Left lung (tissue), 4 donors: ENCODE measurements at regions not wholly inside any gene's neighbourhood (a gene's known extent, or its start where the extent isn't known, plus 50 kb on each side); places are given as distances from the start of the nearest gene placed in this dataset.

ENCODE experiments used
- ATAC-seq: fragments of 200-7000 bp; cut with Tn5 transposase; one replicate; pipeline ENCODE4 v1.9.1; 2020; ENCODE audit warnings: moderate library complexity
- DNase-seq, 4 donors: peaks; one replicate each; pipeline ENCODE4 v3.0.0-alpha.2; 2013 to 2020
- H3K27ac ChIP-seq, 2 donors: fragments of 200-600 bp; sonication (generic) in 1 of 2; one replicate each; pipeline versions ENCODE4 v1.5.0 to v1.8.0; 2020 to 2021
- H3K27me3 ChIP-seq, 2 donors: fragments of 200-600 bp; sonication (generic) in 1 of 2; one replicate each; pipeline versions ENCODE4 v1.5.0 to v1.8.0; 2020 to 2021
- H3K36me3 ChIP-seq, 2 donors: fragments of 200-600 bp; sonication (generic) in 1 of 2; one replicate each; pipeline versions ENCODE4 v1.5.0 to v1.8.0; 2020 to 2021
- H3K4me1 ChIP-seq, 2 donors: fragments of 200-600 bp; one replicate each; pipeline ENCODE4 v1.8.0; 2021
- H3K4me3 ChIP-seq, 2 donors: fragments of 200-600 bp; sonication (generic) in 1 of 2; one replicate each; pipeline versions ENCODE4 v1.5.0 to v1.8.0; 2020 to 2021; ENCODE audit warnings: mild to moderate bottlenecking in 1 of 2
- H3K9me3 ChIP-seq, 2 donors: fragments of 200-600 bp; sonication (generic) in 1 of 2; one replicate each; pipeline versions ENCODE4 v1.5.0 to v1.8.0; 2020 to 2021
- CTCF ChIP-seq, 2 donors: fragments of 200-600 bp; sonication (generic) in 1 of 2; IDR thresholded peaks; one replicate each; pipeline versions ENCODE4 v1.5.0 to v1.8.0; 2021; ENCODE audit warnings: antibody characterized with exemption in 2 of 2
- intact Hi-C, 2 donors: fragments of 100-400 bp; cut with DNase I; formaldehyde crosslinking; loops; one replicate each; pipeline versions ENCODE4 v1.11.2 to v1.14.2; 2022
- donor health status: DM: no; HTN: yes; CAD: no.
- donor health status: DM: no; HTN: no; CAD: no.

GRCh38 chr15:29569533-29570092 is 252.7 kb downstream of the TJP1 start:
- Histone ChIP-seq H3K9me3 (no peaks in the 10 kb centered on the region), H3K27me3 (peaks cover 27 to 68% of the 10 kb centered on the region in 2 donors), H3K36me3 (no peaks in the 10 kb centered on the region), H3K4me3 (peak overlapping the region; percentile 36 to 45), H3K4me1 (peaks cover 0 to 13% of the 10 kb centered on the region in 2 donors), H3K27ac (no peak overlapping the region)
- TF ChIP-seq CTCF (IDR thresholded peaks at IDR 0.05), result no peak
- intact Hi-C loops, result no loop called here
- DNase-seq (peak in 1 of 4 donors; percentile 7), ATAC-seq (no peak)

GRCh38 chr15:29568840-29569532 is 253.3 kb downstream of the TJP1 start:
- no peak for TF ChIP-seq CTCF (IDR thresholded peaks at IDR 0.05)
- DNase-seq, result peak in 1 of 4 donors; percentile 50
- intact Hi-C loops, result no loop called here
- Histone ChIP-seq H3K4me3 (no peak overlapping the region), H3K27ac (no peak overlapping the region), H3K4me1 (peaks cover 0 to 13% of the 10 kb centered on the region in 2 donors), H3K36me3 (no peaks in the 10 kb centered on the region), H3K9me3 (no peaks in the 10 kb centered on the region), H3K27me3 (peaks cover 27 to 65% of the 10 kb centered on the region in 2 donors)
- peak; percentile 89 for ATAC-seq

GRCh38 chr15:29567336-29567735 is 254.9 kb downstream of the TJP1 start:
- Histone ChIP-seq H3K9me3 (peaks cover 0 to 9% of the 10 kb centered on the region in 2 donors), H3K27me3 (peaks cover 26 to 49% of the 10 kb centered on the region in 2 donors), H3K36me3 (no peaks in the 10 kb centered on the region), H3K27ac (no peak overlapping the region), H3K4me3 (no peak overlapping the region), H3K4me1 (peaks cover 0 to 13% of the 10 kb centered on the region in 2 donors)
- intact Hi-C loops, result no loop called here
- ATAC-seq (no peak), DNase-seq (no peak)
- TF ChIP-seq CTCF (IDR thresholded peaks at IDR 0.05), result no peak

GRCh38 chr15:29566914-29567313 is 255.4 kb downstream of the TJP1 start:
- TF ChIP-seq CTCF (IDR thresholded peaks at IDR 0.05), result no peak

GRCh38 chr15:29563112-29563511 is 259.2 kb downstream of the TJP1 start:
- ATAC-seq, result no peak
- TF ChIP-seq CTCF (IDR thresholded peaks at IDR 0.05), result no peak
- Histone ChIP-seq H3K27me3 (peaks cover 0 to 10% of the 10 kb centered on the region in 2 donors), H3K27ac (no peak overlapping the region), H3K9me3 (peaks cover 0 to 9% of the 10 kb centered on the region in 2 donors), H3K4me3 (no peak overlapping the region), H3K4me1 (no peaks in the 10 kb centered on the region), H3K36me3 (no peaks in the 10 kb centered on the region)
- intact Hi-C loops, result no loop called here
- DNase-seq, result no peak

More at GRCh38 chr15:29566914-29567313, 255.4 kb downstream of the TJP1 start:
- Histone ChIP-seq H3K4me1 (peaks cover 0 to 9% of the 10 kb centered on the region in 2 donors), H3K9me3 (peaks cover 0 to 9% of the 10 kb centered on the region in 2 donors), H3K27me3 (peaks cover 22 to 44% of the 10 kb centered on the region in 2 donors), H3K36me3 (no peaks in the 10 kb centered on the region), H3K27ac (no peak overlapping the region), H3K4me3 (no peak overlapping the region)
- ATAC-seq (no peak), DNase-seq (no peak)
- intact Hi-C loops, result no loop called here
